ENCODE measurements at regions not wholly inside any gene's neighbourhood (a gene's known extent, or its start where the extent isn't known, plus 50 kb on each side); places are given as distances from the start of the nearest gene placed in this dataset.
"Not testable (repeated sequence)": the region's sequence is repeated elsewhere in the genome, so short reads cannot be mapped to it uniquely, and the experiment has no call there.

DNA sequence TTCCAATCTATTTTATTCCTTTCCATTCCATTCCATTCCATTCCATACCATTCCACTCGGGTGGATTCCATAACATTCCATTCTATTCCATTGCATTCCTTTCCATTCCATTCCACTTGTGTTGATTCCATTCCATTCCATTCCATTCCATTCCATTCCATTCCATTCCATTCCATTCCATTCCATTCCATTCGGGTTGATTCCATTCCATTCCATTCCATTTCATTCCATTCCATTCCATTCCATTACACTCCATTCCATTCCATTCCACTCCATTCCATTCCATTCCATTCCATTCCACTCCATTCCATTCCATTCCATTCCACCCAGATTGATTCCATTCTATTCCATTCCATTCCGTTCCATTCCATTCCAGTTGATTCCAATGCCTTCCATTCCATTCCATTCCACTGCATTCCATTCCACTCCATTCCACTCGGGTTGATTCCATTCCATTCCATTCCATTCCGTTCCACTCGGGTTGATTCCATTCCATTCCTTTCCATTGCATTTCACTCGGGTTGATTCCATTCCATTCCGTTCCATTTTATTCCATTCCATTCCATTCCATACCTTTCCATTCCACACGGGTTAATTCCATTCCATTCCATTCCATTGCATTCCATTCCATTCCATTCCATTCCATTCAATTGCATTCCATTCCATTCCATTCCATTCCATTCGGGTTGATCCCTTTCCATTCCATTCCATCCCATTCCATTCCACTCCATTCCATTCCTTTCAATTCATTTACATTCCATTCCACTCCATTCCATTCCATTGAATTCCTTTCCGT, 168.4 kb downstream of the CWH43 start:
- TF ChIP-seq EZH2 (IDR thresholded peaks at IDR 0.05; ENCODE audit: borderline replicate concordance); CTCF (IDR thresholded peaks at IDR 0.05; ENCODE audit: poor library complexity): not testable (repeated sequence)

Measured in hepatocyte (in vitro differentiated cells).